DOHH2 (cell line): ENCODE measurements at regions not wholly inside any gene's neighbourhood (a gene's known extent, or its start where the extent isn't known, plus 50 kb on each side); places are given as distances from the start of the nearest gene placed in this dataset.

Source experiments
- CTCF ChIP-seq: fragments of 200-600 bp; sonication (generic); IDR thresholded peaks from one replicate; pipeline ENCODE4 v1.5.1; 2014; ENCODE audit warnings: antibody characterized with exemption, mild to moderate bottlenecking, low read depth, low read length; ENCODE audit not compliant: poor library complexity, severe bottlenecking
- EZH2phosphoT487 ChIP-seq: fragments of 200-600 bp; sonication (generic); IDR thresholded peaks from 2 replicates; pipeline ENCODE4 v1.6.1; 2017; ENCODE audit warnings: borderline replicate concordance, mild to moderate bottlenecking, antibody characterized with exemption, low read length, moderate library complexity, mixed read lengths

- TF ChIP-seq CTCF = no peak
- TF ChIP-seq EZH2phosphoT487 = no peak
Measured at GRCh38 chr18:24860978-24861680, 400.7 kb downstream of the HRH4 start.
